BLaER1 (cell line): ENCODE measurements at regions not wholly inside any gene's neighbourhood (a gene's known extent, or its start where the extent isn't known, plus 50 kb on each side); places are given as distances from the start of the nearest gene placed in this dataset.

ENCODE experiments used
- H3K27ac ChIP-seq: shearing (Covaris generic); formaldehyde crosslinking; 2 replicates; pipeline ENCODE4 v1.8.1; 2022
- H3K27me3 ChIP-seq: shearing (Covaris generic); formaldehyde crosslinking; 2 replicates; pipeline ENCODE4 v1.8.1; 2022
- H3K36me3 ChIP-seq: shearing (Covaris generic); formaldehyde crosslinking; 2 replicates; pipeline ENCODE4 v1.8.1; 2022
- H3K4me1 ChIP-seq: shearing (Covaris generic); formaldehyde crosslinking; 2 replicates; pipeline ENCODE4 v1.8.1; 2022
- H3K4me2 ChIP-seq: shearing (Covaris generic); formaldehyde crosslinking; 2 replicates; pipeline ENCODE4 v1.8.1; 2022
- H3K4me3 ChIP-seq: shearing (Covaris generic); formaldehyde crosslinking; 2 replicates; pipeline ENCODE4 v1.8.1; 2022
- H3K9ac ChIP-seq: shearing (Covaris generic); formaldehyde crosslinking; 2 replicates; pipeline ENCODE4 v1.8.1; 2022
- H3K9me3 ChIP-seq: shearing (Covaris generic); formaldehyde crosslinking; 2 replicates; pipeline ENCODE4 v1.8.1; 2022
- H4K20me1 ChIP-seq: shearing (Covaris generic); formaldehyde crosslinking; 2 replicates; pipeline ENCODE4 v1.8.1; 2022
- Cebpa-rat ChIP-seq: shearing (Covaris generic); IDR thresholded peaks from 2 replicates; pipeline ENCODE4 v1.8.1; 2022

- no peaks in the 10 kb centered on the region for H3K36me3 ChIP-seq
- no peak for TF ChIP-seq Cebpa-rat
- no peak overlapping the region for H3K9ac ChIP-seq
- no peak overlapping the region for H3K27ac ChIP-seq
- no peaks in the 10 kb centered on the region for H4K20me1 ChIP-seq
- H3K4me2 ChIP-seq: no peak overlapping the region
- no peaks in the 10 kb centered on the region for H3K9me3 ChIP-seq
- H3K27me3 ChIP-seq: no peaks in the 10 kb centered on the region
- H3K4me1 ChIP-seq: no peaks in the 10 kb centered on the region
- no peak overlapping the region for H3K4me3 ChIP-seq
Measured at GRCh38 chr2:145198555-145198954, 678.6 kb upstream of the ZEB2 start.

- Histone ChIP-seq H3K27ac (no peak overlapping the region), H3K9ac (no peak overlapping the region), H3K4me1 (no peaks in the 10 kb centered on the region), H3K36me3 (no peaks in the 10 kb centered on the region), H4K20me1 (no peaks in the 10 kb centered on the region), H3K4me3 (no peak overlapping the region), H3K4me2 (no peak overlapping the region), H3K27me3 (no peaks in the 10 kb centered on the region), H3K9me3 (no peaks in the 10 kb centered on the region)
- TF ChIP-seq Cebpa-rat: no peak
Measured at GRCh38 chr2:145197944-145198343, 678.0 kb upstream of the ZEB2 start.

DNA sequence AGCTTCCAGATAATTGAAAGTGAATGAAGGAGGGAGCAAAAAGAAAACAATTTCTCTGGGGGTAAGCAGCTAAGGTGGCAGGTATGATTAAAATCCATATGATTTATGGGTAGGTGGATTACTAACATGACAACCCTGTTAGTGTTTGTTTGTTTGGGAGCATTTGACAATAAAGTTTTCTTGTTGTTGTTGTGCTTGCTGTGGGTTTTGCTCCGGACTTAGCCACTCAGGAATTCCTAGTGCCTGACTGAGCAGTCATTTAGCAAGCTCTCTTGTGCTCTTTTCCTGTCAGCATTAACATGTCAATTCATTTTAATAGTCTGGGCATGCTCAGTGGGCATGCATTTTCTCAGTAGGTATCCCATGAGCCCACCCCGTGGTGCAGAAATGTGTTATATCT, 674.8 kb upstream of the ZEB2 start:
- Histone ChIP-seq H4K20me1 (no peaks in the 10 kb centered on the region), H3K27ac (no peak overlapping the region), H3K4me3 (no peak overlapping the region), H3K27me3 (no peaks in the 10 kb centered on the region), H3K9ac (no peak overlapping the region), H3K36me3 (no peaks in the 10 kb centered on the region), H3K4me2 (no peak overlapping the region), H3K4me1 (peaks cover 4% of the 10 kb centered on the region; the same call in 1 of the 2 replicates), H3K9me3 (no peaks in the 10 kb centered on the region)
- no peak for TF ChIP-seq Cebpa-rat

GRCh38 chr2:145190031-145190703, 670.2 kb upstream of the ZEB2 start:
- H3K27ac ChIP-seq: no peak overlapping the region
- H3K9me3 ChIP-seq: no peaks in the 10 kb centered on the region
- no peak overlapping the region for H3K9ac ChIP-seq
- H3K27me3 ChIP-seq: no peaks in the 10 kb centered on the region
- H3K36me3 ChIP-seq: no peaks in the 10 kb centered on the region
- H4K20me1 ChIP-seq: no peaks in the 10 kb centered on the region
- H3K4me2 ChIP-seq: no peak overlapping the region
- no peak overlapping the region for H3K4me3 ChIP-seq
- no peak for TF ChIP-seq Cebpa-rat
- peaks cover 4% of the 10 kb centered on the region; the same call in 1 of the 2 replicates for H3K4me1 ChIP-seq

- no peak overlapping the region for H3K4me3 ChIP-seq
- H3K4me2 ChIP-seq: no peak overlapping the region
- no peak overlapping the region for H3K9ac ChIP-seq
- H3K4me1 ChIP-seq: peaks cover 4% of the 10 kb centered on the region; the same call in 1 of the 2 replicates
- no peak overlapping the region for H3K27ac ChIP-seq
- no peak for TF ChIP-seq Cebpa-rat
- no peaks in the 10 kb centered on the region for H3K36me3 ChIP-seq
- no peaks in the 10 kb centered on the region for H3K27me3 ChIP-seq
- H4K20me1 ChIP-seq: no peaks in the 10 kb centered on the region
- H3K9me3 ChIP-seq: no peaks in the 10 kb centered on the region
Measured at GRCh38 chr2:145186303-145186702, 666.4 kb upstream of the ZEB2 start.

DNA sequence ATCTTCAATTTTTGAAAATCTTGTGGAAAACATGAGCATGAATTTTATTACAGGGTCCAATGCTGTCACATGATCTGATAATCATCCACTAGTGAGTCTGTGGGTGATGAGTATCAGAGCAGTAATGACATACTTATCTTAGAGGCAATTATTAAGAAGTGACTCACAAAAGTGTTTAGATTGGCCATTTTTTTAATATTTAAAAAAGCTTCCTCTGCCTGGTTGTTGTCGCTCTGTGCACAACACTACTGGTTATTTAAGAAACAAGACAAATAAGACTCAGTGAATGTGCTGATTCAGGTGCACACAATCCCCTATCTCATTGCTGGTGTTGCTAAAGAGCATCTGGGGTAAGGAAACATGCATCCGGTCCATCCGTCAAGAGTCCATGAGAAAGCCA, 665.8 kb upstream of the ZEB2 start:
- no peak overlapping the region for H3K4me2 ChIP-seq

GRCh38 chr2:145184741-145185651, 665.1 kb upstream of the ZEB2 start:
- Histone ChIP-seq H3K9me3 (no peaks in the 10 kb centered on the region), H3K27ac (no peak overlapping the region), H3K27me3 (no peaks in the 10 kb centered on the region), H3K4me3 (no peak overlapping the region), H4K20me1 (no peaks in the 10 kb centered on the region), H3K9ac (no peak overlapping the region), H3K4me2 (0 out of 2 replicates have a peak overlapping the region, but pooled peaks have one; percentile 2), H3K4me1 (no peaks in the 10 kb centered on the region; the same call in 1 of the 2 replicates), H3K36me3 (no peaks in the 10 kb centered on the region)
- TF ChIP-seq Cebpa-rat: no peak

More for the DNA sequence above, 665.8 kb upstream of the ZEB2 start:
- Histone ChIP-seq H3K27me3 (no peaks in the 10 kb centered on the region), H3K4me3 (no peak overlapping the region), H3K9ac (no peak overlapping the region), H3K36me3 (no peaks in the 10 kb centered on the region), H3K9me3 (no peaks in the 10 kb centered on the region), H3K27ac (no peak overlapping the region), H3K4me1 (peaks cover 4% of the 10 kb centered on the region; the same call in 1 of the 2 replicates), H4K20me1 (no peaks in the 10 kb centered on the region)
- TF ChIP-seq Cebpa-rat: no peak

DNA sequence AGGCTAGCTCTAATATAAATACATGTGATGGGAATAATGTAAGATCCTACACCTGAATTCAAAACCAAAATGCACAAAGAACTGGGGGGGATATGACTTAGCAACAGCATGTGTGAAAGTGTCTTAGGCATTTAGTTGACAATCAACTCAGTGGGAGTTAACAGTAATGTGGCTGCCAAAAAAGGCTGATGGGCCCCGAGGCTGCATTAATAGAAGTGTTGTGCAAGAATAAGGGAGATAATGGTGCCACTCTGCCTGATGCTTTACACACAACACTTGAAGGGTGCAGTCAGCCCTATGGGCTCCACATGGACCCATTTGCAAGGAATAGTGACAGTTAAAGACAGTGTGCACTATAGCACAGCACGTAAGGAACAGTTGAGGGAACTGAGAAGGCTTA, 649.4 kb upstream of the ZEB2 start:
- no peak overlapping the region for H3K4me3 ChIP-seq
- no peak overlapping the region for H3K27ac ChIP-seq
- no peaks in the 10 kb centered on the region for H4K20me1 ChIP-seq
- no peak overlapping the region for H3K4me2 ChIP-seq
- no peaks in the 10 kb centered on the region for H3K4me1 ChIP-seq
- no peak overlapping the region for H3K9ac ChIP-seq
- no peaks in the 10 kb centered on the region for H3K9me3 ChIP-seq
- H3K27me3 ChIP-seq: no peaks in the 10 kb centered on the region
- no peak for TF ChIP-seq Cebpa-rat
- no peaks in the 10 kb centered on the region for H3K36me3 ChIP-seq

DNA sequence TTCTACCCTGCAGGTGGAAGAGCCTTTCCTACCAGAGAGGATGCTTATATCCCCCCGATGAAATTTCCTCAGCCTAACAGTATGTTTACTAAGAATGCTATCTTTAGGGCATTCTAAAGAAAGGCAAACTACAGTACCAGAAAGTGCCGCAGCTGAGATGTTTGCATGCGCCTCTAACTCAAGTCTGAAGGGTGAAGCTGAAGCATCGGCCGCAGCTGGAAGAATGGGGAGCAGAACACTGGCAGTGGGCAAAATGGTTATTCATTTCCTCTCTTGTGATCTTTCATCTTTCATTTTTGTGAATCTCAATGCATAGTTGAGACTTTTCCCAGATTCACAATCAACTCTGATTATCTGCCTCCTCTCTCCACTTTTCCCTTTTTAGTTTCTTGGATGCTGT, 648.2 kb upstream of the ZEB2 start:
- Histone ChIP-seq H3K4me3 (no peak overlapping the region), H3K4me2 (no peak overlapping the region), H3K36me3 (no peaks in the 10 kb centered on the region), H3K27ac (no peak overlapping the region), H4K20me1 (no peaks in the 10 kb centered on the region), H3K27me3 (no peaks in the 10 kb centered on the region), H3K9me3 (no peaks in the 10 kb centered on the region), H3K9ac (no peak overlapping the region), H3K4me1 (no peaks in the 10 kb centered on the region)
- TF ChIP-seq Cebpa-rat: no peak

DNA sequence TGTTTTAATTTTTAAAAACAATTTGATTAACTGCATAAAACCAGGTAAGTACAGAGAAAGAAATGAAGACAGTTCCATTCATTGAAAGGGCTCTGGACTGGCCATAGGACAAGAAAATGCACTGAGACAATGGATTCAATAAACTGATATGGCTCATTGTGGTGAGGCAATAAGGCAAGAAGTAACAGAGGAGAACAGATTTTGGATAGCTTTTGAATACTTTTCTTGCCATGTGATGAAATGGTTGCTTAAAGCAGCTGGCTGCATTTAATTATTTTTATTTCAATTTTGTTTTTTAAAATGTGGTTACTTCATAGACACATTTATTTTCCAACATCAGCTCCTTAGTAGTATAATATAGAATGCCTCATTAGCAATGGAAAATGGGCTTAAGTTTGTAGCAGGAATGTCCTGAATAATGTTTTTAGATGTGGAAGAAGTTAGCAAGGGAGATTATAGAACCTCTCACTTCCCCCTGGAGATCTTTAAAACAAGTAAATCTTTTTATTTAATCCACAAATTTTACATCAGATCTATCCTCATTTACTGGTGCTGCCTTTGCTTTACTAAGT, 646.9 kb upstream of the ZEB2 start:
- Histone ChIP-seq H3K9me3 (no peaks in the 10 kb centered on the region), H3K36me3 (no peaks in the 10 kb centered on the region), H3K4me3 (no peak overlapping the region), H3K27ac (no peak overlapping the region), H4K20me1 (no peaks in the 10 kb centered on the region), H3K27me3 (no peaks in the 10 kb centered on the region), H3K4me1 (no peaks in the 10 kb centered on the region), H3K9ac (no peak overlapping the region), H3K4me2 (no peak overlapping the region)
- TF ChIP-seq Cebpa-rat: no peak
